HCT116 (cell line): ENCODE measurements at regions not wholly inside any gene's neighbourhood (a gene's known extent, or its start where the extent isn't known, plus 50 kb on each side); places are given as distances from the start of the nearest gene placed in this dataset.

Experiments
- ATAC-seq: fragments of 200-7000 bp; cut with Tn5 transposase; 2 replicates; pipeline ENCODE4 v1.9.1; 2020; ENCODE audit warnings: mild to moderate bottlenecking, moderate library complexity
- BruUV-seq: library from RNA; stranded (reverse); fragments of 400-500 nt; replicated peaks from 2 replicates; lab custom pipeline; 2021; lab: Mats Ljungman, UMichigan
- CTCF ChIA-PET: fragments of 300-600 bp; sonication (Branson Sonifier 250); formaldehyde crosslinking; loops from one replicate; lab custom pipeline; 2021; ENCODE audit warnings: antibody characterized with exemption; lab: Charles Lee
- POLR2A ChIA-PET: fragments of 300-600, 350-600 bp; sonication (Branson Sonifier 250); formaldehyde crosslinking; loops from one replicate; lab custom pipeline; 2021; ENCODE audit warnings: antibody characterized with exemption; lab: Charles Lee
- RAD21 ChIA-PET, 2 experiments: fragments of 300-600 bp; sonication (Branson Sonifier 250); formaldehyde crosslinking; loops; one replicate each; lab custom pipeline; 2023; ENCODE audit warnings: low total read pairs in 2 of 2; ENCODE audit not compliant: uncharacterized antibody in 2 of 2, unreplicated experiment in 2 of 2, low non-redundant PET in 1 of 2; lab: Charles Lee
- DNase-seq: peaks from one replicate; pipeline ENCODE4 v3.0.0-alpha.2; 2010; ENCODE audit warnings: low read depth, low spot score
- H2AFZ ChIP-seq: fragments of 200-600 bp; shearing (Covaris generic), sonication (generic); 2 replicates; pipeline ENCODE4 v1.6.1; 2017; ENCODE audit warnings: low read depth, mixed run types, mixed read lengths, antibody characterized with exemption, low read length; ENCODE audit not compliant: poor library complexity, severe bottlenecking
- H3K27ac ChIP-seq: 2 replicates; pipeline ENCODE4 v1.5.1; 2012; ENCODE audit warnings: low read depth, low read length
- H3K27me3 ChIP-seq: fragments of 200-600 bp; sonication (generic); 2 replicates; pipeline ENCODE4 v1.6.1; 2016; ENCODE audit warnings: mixed run types, low read length, mixed read lengths; ENCODE audit not compliant: insufficient read depth
- H3K36me3 ChIP-seq, 2 experiments: fragments of 200-500 bp in 1 of 2; fragments of 200-600 bp in 1 of 2; sonication (Bioruptor generic) in 1 of 2; sonication (generic) in 1 of 2; 2 replicates each; pipeline versions ENCODE4 v1.5.1 to v1.6.1; 2014 to 2016; ENCODE audit warnings: low read length in 2 of 2, inconsistent platforms in 1 of 2, mixed read lengths in 1 of 2, mixed run types in 1 of 2; ENCODE audit not compliant: insufficient read depth in 2 of 2, control insufficient read depth in 1 of 2
- H3K4me1 ChIP-seq, 2 experiments: fragments of 200-600 bp in 1 of 2; sonication (generic) in 1 of 2; 2 replicates each; pipeline versions ENCODE4 v1.5.1 to v1.6.1; 2012 to 2017; ENCODE audit warnings: low read length in 2 of 2, inconsistent platforms in 1 of 2, mild to moderate bottlenecking in 1 of 2, mixed read lengths in 1 of 2, mixed run types in 1 of 2, moderate library complexity in 1 of 2; ENCODE audit not compliant: insufficient read depth in 2 of 2, control insufficient read depth in 1 of 2
- H3K4me2 ChIP-seq: fragments of 200-600 bp; sonication (generic); 2 replicates; pipeline ENCODE4 v1.6.1; 2017; ENCODE audit warnings: mixed run types, low read length, mixed read lengths
- H3K4me3 ChIP-seq, 2 experiments: fragments of 200-600 bp in 1 of 2; sonication (generic) in 1 of 2; replicated peaks in 1 of 2; 2 replicates each; pipeline ENCODE4 v1.5.1; 2011 to 2016; ENCODE audit warnings: low read length in 2 of 2, control low read depth in 1 of 2, low read depth in 1 of 2, mild to moderate bottlenecking in 1 of 2, mixed read lengths in 1 of 2, mixed run types in 1 of 2
- H3K79me2 ChIP-seq: fragments of 200-600 bp; sonication (generic); 2 replicates; pipeline ENCODE4 v1.6.1; 2017; ENCODE audit warnings: mild to moderate bottlenecking, mixed run types, low read length, moderate library complexity, mixed read lengths; ENCODE audit not compliant: insufficient read depth
- H3K9ac ChIP-seq: fragments of 200-600 bp; sonication (generic); 2 replicates; pipeline ENCODE4 v1.6.1; 2016; ENCODE audit warnings: low read length, mixed read lengths
- H3K9me2 ChIP-seq: fragments of 200-600 bp; sonication (generic), shearing (Covaris generic); 2 replicates; pipeline ENCODE4 v1.6.1; 2017; ENCODE audit warnings: mixed run types, mild to moderate bottlenecking, moderate library complexity; ENCODE audit not compliant: insufficient read depth
- H3K9me3 ChIP-seq, 2 experiments: fragments of 200-500 bp in 1 of 2; fragments of 200-600 bp in 1 of 2; sonication (Bioruptor generic) in 1 of 2; sonication (generic) in 1 of 2; 2 replicates each; pipeline ENCODE4 v1.6.1; 2014 to 2017; ENCODE audit warnings: low read length in 2 of 2, mixed read lengths in 2 of 2, inconsistent platforms in 1 of 2, low read depth in 1 of 2, mild to moderate bottlenecking in 1 of 2, mixed run types in 1 of 2, moderate library complexity in 1 of 2; ENCODE audit not compliant: control insufficient read depth in 1 of 2, insufficient read depth in 1 of 2
- H4K20me1 ChIP-seq: fragments of 200-600 bp; sonication (generic), shearing (Covaris generic); 2 replicates; pipeline ENCODE4 v1.6.1; 2017; ENCODE audit warnings: mixed run types, mild to moderate bottlenecking, moderate library complexity; ENCODE audit not compliant: insufficient read depth
- ELF1 ChIP-seq: IDR thresholded peaks from 2 replicates; pipeline ENCODE4 v1.6.1; 2012; ENCODE audit warnings: low read depth, borderline replicate concordance
- EZH2 ChIP-seq: fragments of 200-600 bp; sonication (generic); IDR thresholded peaks from 2 replicates; pipeline ENCODE4 v1.6.1; 2017; ENCODE audit warnings: antibody characterized with exemption, mixed run types
- RAD21 ChIP-seq: IDR thresholded peaks from 2 replicates; pipeline ENCODE4 v1.6.1; 2012; ENCODE audit warnings: low read depth, mild to moderate bottlenecking
- ZNF274 ChIP-seq: fragments of 200-500 bp; sonication (Bioruptor generic); IDR thresholded peaks from 2 replicates; pipeline ENCODE4 v1.6.1; 2014; ENCODE audit warnings: mild to moderate bottlenecking, low read depth, low read length, inconsistent platforms
- intact Hi-C: fragments of 100-400 bp; cut with micrococcal nuclease; formaldehyde crosslinking; loops from 2 replicates; pipeline ENCODE4 v1.10.0; 2022
- TF ChIP-seq, protein P1 (sequence below): IDR thresholded peaks from 2 replicates; pipeline ENCODE4 v1.6.1; 2012; ENCODE audit warnings: low read depth
- TF ChIP-seq, protein P2 (sequence below): IDR thresholded peaks from 2 replicates; pipeline ENCODE4 v1.6.1; 2012

DNA sequence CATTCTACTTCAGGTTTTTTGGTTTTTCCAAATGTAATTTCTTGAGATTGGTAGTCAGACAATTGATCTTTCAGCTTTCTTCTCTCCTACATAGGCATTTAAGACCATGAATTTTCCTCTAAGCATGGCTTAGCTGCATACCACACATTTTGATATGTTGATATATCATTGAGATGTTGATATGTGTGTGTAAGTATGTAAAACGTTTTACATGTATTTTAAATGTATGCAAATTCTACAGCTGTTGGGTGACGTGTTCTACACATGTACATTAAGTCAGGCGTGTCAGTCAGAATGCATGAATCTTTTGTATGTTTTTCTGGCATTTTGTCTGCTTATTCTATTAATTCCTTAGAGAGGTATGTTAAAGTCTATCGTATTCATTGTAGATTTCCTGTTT, 228.2 kb downstream of the CDH26 start:
- CTCF ChIA-PET = no interaction called here
- BruUV-seq = no TSS peak

More for the DNA sequence above, 228.2 kb downstream of the CDH26 start:
- intact Hi-C loops = no loop called here
- no peak overlapping the region for H3K27ac ChIP-seq
- no peaks in the 10 kb centered on the region for H3K4me1 ChIP-seq
- H3K4me3 ChIP-seq = no peak overlapping the region
- no peak for ATAC-seq
- no peak overlapping the region for H2AFZ ChIP-seq
- POLR2A ChIA-PET = no interaction called here
- no peaks in the 10 kb centered on the region for H3K79me2 ChIP-seq
- no peaks in the 10 kb centered on the region for H3K9me3 ChIP-seq
- H3K4me2 ChIP-seq = no peak overlapping the region
- H4K20me1 ChIP-seq = no peaks in the 10 kb centered on the region
- no peak overlapping the region for H3K9ac ChIP-seq
- TF ChIP-seq, protein P1, sequence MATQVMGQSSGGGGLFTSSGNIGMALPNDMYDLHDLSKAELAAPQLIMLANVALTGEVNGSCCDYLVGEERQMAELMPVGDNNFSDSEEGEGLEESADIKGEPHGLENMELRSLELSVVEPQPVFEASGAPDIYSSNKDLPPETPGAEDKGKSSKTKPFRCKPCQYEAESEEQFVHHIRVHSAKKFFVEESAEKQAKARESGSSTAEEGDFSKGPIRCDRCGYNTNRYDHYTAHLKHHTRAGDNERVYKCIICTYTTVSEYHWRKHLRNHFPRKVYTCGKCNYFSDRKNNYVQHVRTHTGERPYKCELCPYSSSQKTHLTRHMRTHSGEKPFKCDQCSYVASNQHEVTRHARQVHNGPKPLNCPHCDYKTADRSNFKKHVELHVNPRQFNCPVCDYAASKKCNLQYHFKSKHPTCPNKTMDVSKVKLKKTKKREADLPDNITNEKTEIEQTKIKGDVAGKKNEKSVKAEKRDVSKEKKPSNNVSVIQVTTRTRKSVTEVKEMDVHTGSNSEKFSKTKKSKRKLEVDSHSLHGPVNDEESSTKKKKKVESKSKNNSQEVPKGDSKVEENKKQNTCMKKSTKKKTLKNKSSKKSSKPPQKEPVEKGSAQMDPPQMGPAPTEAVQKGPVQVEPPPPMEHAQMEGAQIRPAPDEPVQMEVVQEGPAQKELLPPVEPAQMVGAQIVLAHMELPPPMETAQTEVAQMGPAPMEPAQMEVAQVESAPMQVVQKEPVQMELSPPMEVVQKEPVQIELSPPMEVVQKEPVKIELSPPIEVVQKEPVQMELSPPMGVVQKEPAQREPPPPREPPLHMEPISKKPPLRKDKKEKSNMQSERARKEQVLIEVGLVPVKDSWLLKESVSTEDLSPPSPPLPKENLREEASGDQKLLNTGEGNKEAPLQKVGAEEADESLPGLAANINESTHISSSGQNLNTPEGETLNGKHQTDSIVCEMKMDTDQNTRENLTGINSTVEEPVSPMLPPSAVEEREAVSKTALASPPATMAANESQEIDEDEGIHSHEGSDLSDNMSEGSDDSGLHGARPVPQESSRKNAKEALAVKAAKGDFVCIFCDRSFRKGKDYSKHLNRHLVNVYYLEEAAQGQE = no peak
- no peak for TF ChIP-seq ELF1
- no peak for TF ChIP-seq RAD21
- TF ChIP-seq, protein P2, sequence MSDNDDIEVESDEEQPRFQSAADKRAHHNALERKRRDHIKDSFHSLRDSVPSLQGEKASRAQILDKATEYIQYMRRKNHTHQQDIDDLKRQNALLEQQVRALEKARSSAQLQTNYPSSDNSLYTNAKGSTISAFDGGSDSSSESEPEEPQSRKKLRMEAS = no peak
- no peak for TF ChIP-seq EZH2
- TF ChIP-seq ZNF274 = no peak
- TF ChIP-seq, all 23 proteins: peak for 0
- no peak for DNase-seq
- no peaks in the 10 kb centered on the region for H3K9me2 ChIP-seq
- RAD21 ChIA-PET = no interaction called here
- no peaks in the 10 kb centered on the region for H3K36me3 ChIP-seq
- no peaks in the 10 kb centered on the region for H3K27me3 ChIP-seq
